SK-N-SH treated with all-trans-retinoic acid at 6 μM for 48 hours (cell line): ENCODE measurements at regions not wholly inside any gene's neighbourhood (a gene's known extent, or its start where the extent isn't known, plus 50 kb on each side); places are given as distances from the start of the nearest gene placed in this dataset.

ENCODE experiments used
- ARNTL ChIP-seq: fragments of 450-650 bp; formaldehyde crosslinking; IDR thresholded peaks from 2 replicates; pipeline ENCODE4 v1.5.0; 2020; ENCODE audit warnings: low read depth, mild to moderate bottlenecking, moderate library complexity, borderline replicate concordance
- BACH2 ChIP-seq: fragments of 250-450 bp; sonication (Bioruptor Pico); IDR thresholded peaks from 2 replicates; pipeline ENCODE4 v1.9.0; 2021; ENCODE audit warnings: mild to moderate bottlenecking, borderline replicate concordance
- CSDC2 ChIP-seq: fragments of 250-450 bp; sonication (Bioruptor Pico); IDR thresholded peaks from 2 replicates; pipeline ENCODE4 v1.5.0; 2020; ENCODE audit warnings: mild to moderate bottlenecking, moderate library complexity
- PATZ1 ChIP-seq: fragments of 250-450 bp; sonication (Bioruptor Pico); IDR thresholded peaks from 2 replicates; pipeline ENCODE4 v1.8.0; 2020; ENCODE audit warnings: mild to moderate bottlenecking, moderate library complexity, borderline replicate concordance
- PPARA ChIP-seq: fragments of 250-450 bp; sonication (Bioruptor Pico); IDR thresholded peaks from 2 replicates; pipeline ENCODE4 v1.5.0; 2020; ENCODE audit warnings: mild to moderate bottlenecking, borderline replicate concordance
- RARB ChIP-seq: fragments of 250-450 bp; sonication (Bioruptor Pico); IDR thresholded peaks from 2 replicates; pipeline ENCODE4 v1.8.0; 2021; ENCODE audit warnings: mild to moderate bottlenecking, moderate library complexity
- SNAI2 ChIP-seq: fragments of 250-450 bp; sonication (Bioruptor Pico); IDR thresholded peaks from 2 replicates; pipeline ENCODE4 v1.5.0; 2020; ENCODE audit warnings: mild to moderate bottlenecking, moderate library complexity
- TOX ChIP-seq: fragments of 250-450 bp; sonication (Bioruptor Pico); IDR thresholded peaks from 2 replicates; pipeline ENCODE4 v1.8.0; 2021; ENCODE audit warnings: mild to moderate bottlenecking, moderate library complexity, borderline replicate concordance
- ZFP3 ChIP-seq: fragments of 250-450 bp; sonication (Bioruptor Pico); IDR thresholded peaks from 2 replicates; pipeline ENCODE4 v1.5.0; 2020; ENCODE audit warnings: mild to moderate bottlenecking, moderate library complexity
- ZFP30 ChIP-seq: fragments of 450-650 bp; formaldehyde crosslinking; IDR thresholded peaks from 2 replicates; pipeline ENCODE4 v1.5.0; 2022; ENCODE audit warnings: mild to moderate bottlenecking, moderate library complexity
- ZNF565 ChIP-seq: fragments of 450-650 bp; formaldehyde crosslinking; conservative IDR thresholded peaks from 2 replicates; pipeline ENCODE4 v1.5.0; 2020; ENCODE audit warnings: low read depth, mild to moderate bottlenecking, moderate library complexity
- ZNF70 ChIP-seq: fragments of 450-650 bp; formaldehyde crosslinking; IDR thresholded peaks from 2 replicates; pipeline ENCODE4 v1.5.0; 2020; ENCODE audit warnings: mild to moderate bottlenecking, moderate library complexity
- ZNF8 ChIP-seq: fragments of 450-650 bp; formaldehyde crosslinking; IDR thresholded peaks from 2 replicates; pipeline ENCODE4 v1.5.0; 2020; ENCODE audit warnings: mild to moderate bottlenecking, moderate library complexity

GRCh38 chr7:116138202-116138801 lies 72.0 kb upstream of the TES start:
- TF ChIP-seq RARB (CRISPR knock-in tag) (no peak), ZFP3 (CRISPR knock-in tag) (no peak), ZFP30 (CRISPR knock-in tag) (no peak), ZNF8 (no peak), PATZ1 (CRISPR knock-in tag) (no peak), ZNF70 (CRISPR knock-in tag) (no peak), TOX (no peak), ARNTL (CRISPR knock-in tag) (no peak), ZNF565 (CRISPR knock-in tag) (no peak), SNAI2 (CRISPR knock-in tag) (no peak), BACH2 (CRISPR knock-in tag) (no peak), CSDC2 (CRISPR knock-in tag) (no peak), PPARA (CRISPR knock-in tag) (no peak)
